ENCODE measurements at regions not wholly inside any gene's neighbourhood (a gene's known extent, or its start where the extent isn't known, plus 50 kb on each side); places are given as distances from the start of the nearest gene placed in this dataset.

DNA sequence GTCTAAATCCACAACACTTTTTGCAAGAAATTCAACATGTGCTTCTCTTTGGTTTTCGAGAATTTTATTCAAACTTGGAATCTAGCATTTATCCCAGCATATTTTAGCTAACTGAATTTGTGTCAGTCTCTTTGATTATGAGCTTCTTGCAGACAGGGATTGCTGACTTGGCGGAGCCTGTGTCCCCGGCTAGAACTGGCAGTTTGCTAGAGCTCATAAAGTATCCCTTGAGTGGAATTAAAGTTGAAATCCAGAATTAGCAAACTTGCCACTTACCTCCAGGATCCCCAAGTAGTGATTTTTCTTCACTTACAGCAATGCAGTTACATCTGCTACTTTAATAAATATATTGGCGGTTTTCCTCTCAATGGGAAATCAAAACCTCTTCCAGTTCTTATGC lies 306.9 kb downstream of the AACS start:
- DNase-seq, result no peak

DNA sequence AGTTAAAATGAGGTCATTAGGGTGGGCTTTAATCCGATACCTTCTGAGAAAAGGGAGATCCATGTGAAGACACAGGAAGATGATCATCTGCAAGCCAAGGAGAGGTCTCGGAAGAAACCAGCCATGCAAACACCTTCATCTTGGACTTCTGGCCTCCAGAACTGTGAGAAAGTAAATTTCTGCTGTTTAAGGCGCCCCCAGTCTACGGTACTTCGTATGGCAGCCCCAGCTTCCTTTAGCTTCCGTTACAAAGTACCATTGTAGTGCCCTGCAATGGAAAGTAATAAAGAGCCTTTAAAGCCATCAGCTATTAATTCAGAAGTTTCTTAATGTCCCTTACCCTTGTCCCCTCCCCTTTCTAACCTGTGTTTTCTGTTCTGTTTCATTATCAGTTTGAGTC lies 308.1 kb downstream of the AACS start:
- DNase-seq, result no peak

DNA sequence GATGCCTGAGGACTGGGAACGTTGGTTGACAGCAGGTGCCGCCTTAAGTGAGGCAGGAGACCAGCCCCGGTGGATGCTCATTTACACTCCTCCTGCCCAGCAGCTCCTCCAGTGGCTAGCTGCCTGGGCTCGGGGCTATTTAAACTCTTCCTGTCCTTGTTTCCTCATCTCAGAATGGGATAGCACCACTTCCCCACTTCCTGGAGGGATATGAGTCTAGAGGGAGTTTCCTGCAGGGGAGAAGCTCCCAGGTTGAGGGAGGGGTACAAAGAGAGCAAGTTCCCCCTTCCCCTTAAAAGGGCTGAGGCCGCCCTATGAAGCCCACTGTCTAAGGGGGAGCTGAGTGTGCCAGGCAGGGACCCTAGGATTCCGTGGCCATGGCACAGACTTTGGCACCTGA lies 311.2 kb downstream of the AACS start:
- DNase-seq, result no peak

DNA sequence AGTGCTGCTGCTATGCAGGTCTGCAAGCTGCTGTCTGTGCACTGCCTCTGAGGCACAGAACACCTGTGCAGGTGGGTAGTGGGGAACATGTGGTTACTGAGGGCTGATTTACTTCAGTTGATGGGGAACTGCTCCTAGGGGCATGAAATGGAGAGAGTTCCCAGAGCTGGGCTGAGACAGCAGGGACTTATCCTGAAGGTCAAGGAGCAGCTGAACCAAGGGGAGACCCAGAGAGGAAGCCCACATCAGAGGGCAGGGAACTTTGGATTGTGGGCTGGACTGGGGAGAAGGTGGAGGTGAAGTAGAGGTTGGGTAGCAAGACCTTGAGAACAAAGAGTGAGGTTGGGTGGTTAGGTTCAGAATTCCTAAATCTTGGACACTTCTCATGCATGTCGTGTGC lies 311.9 kb downstream of the AACS start:
- no peak for DNase-seq

DNA sequence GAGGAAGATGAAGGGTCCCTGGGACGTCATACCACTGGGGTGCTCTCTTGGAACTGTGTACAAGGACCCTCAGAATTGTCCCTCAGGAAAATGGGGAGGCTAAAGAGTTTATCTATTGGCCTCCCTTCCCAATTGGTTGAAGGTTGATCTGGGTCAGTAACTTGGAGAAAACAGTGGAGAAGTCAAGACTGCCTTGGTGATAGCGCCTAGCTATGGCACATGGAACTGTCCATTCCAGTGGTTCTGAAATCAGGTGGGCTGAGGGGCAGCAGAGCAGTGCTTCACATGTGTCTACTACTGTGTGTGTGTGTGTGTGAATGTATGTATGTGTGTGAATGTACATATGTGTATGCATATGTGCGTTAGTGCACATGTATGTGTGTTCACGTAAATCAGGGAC lies 316.1 kb downstream of the AACS start:
- DNase-seq, result no peak

DNA sequence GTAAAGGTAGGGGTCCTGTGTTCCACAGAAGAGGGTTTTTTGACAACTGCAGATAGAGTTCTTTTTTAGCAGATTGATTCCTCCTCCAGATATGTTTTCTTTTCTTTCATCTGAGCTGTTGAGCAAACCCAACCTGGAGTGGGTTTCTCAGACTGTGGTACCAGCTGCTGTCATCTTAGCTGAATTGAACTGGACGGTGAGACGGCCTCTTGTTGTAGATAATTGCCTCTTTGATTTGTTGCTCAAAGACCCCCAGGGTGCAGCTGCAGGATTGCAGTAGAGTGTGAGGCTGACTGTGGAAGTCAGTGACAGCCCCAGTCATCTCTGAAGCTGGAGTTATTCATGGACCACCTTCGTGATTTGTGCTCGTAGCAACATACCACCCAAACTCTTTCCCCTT lies 317.7 kb downstream of the AACS start:
- DNase-seq, result no peak

DNA sequence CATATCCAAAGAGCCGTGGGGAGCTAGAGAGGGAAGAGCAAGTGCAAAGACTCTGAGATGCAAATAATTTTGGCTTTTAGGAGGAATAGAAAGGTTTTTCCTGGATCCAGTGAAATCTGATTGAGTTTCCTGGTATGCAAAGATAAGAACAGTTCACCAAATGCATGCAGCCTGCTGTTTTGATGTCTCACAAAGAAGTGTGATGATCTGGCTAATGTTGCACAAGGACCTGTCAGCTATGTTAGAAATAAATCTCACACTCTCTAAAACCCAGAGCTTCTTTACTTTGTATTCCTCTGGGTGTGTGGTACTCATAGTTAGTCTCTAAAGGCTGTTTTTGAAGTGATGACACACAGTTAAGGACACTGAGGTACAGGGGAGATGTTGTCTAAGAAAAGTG lies 321.4 kb downstream of the AACS start:
- DNase-seq, result no peak

DNA sequence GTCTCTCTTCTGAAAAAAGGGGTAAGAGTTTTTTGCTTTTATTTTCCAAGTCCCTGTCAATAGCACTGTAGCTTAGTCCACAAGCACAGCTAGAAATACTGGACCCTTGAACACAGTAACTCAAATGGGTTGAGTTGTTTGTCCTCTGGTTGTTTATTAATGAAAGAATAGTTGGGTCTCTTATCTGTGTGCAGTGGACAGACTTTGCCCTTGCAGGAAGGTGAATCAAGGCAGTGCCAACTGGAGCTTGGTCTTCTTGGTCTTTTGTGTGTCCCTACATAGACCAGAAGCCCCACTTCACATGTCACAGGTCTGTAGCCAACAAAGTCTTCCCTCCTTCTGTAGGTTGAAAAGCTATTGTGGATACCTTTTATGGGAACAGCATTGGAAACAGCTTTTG lies 322.0 kb downstream of the AACS start:
- DNase-seq, result no peak

DNA sequence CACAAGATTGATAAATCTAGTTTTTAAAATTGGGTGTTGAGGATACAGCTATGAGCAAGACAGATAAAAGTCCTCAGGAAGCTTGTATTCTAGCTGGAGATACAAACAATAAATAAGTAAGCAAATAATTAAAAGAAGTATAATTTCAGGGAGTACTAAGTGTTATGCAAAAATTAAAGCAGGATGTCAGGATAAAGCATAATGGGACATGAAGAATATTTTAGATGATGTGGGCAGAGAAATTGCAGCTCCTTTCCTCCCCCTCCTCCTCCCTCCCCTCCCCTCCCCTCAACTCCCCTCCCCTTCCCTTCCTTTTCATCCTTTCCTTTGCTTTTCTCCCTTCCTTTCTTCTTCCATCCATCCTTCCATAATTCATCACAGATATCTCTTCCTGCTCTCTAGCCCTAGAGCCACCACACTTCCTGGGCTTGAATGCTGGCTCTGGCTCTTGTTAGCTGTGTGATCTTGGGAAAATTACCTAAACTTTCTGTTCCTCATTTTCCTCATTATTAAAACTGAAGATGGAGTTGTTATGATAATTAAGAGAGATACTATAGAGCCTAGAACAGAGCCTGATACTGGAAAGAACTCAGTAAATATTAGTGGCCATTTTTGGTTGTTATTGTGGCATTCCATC lies 323.9 kb downstream of the AACS start:
- no peak for DNase-seq

DNA sequence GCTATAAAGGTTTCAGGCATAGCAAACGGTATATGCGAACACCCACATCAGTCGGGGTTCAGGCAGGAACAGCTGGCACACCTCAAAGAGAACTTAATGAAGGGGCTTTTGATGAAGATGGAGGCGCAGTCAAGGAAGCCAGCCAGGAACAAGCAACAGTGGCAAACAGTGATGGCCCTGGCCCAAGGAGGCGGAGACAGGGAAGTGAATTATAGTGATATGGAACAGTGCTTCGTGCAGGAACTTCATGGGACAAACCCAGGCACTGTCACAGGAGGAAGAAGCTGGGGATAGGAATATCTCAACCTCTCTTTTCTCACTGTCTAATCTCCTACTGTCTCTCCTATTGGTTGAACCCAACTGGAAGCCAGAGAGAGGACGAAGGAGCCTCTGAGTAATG lies 328.3 kb downstream of the AACS start:
- no peak for DNase-seq

DNA sequence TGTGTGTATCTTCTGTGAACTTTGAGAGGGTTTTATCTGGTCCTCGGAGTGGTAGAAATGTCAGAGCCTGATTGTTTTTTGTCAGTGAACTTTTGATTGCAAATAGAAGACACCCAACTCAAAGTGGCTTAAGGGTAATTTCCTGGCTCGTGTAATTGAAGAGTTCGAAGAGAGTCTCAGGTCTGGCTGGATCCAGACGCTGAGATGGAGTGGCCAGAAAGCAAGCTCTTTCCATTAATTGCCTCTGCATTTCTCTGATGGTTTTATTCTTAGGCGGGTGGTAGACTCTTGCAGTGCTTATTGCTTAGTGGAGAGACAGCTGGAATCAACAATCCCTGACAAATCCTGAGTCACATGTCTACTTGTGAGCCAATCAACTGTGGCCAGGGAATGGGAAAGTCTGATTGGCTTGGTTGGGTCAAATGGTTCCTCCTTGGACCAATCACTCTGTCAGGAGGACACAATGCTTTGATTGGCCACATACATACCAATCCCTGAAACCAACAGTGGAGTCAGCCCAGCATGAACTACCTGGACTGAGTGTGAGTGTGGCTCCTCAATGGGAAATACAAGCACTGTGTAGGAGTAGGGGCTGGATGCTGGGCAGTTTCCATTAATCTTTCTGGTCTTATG lies 330.5 kb downstream of the AACS start:
- no peak for DNase-seq

DNA sequence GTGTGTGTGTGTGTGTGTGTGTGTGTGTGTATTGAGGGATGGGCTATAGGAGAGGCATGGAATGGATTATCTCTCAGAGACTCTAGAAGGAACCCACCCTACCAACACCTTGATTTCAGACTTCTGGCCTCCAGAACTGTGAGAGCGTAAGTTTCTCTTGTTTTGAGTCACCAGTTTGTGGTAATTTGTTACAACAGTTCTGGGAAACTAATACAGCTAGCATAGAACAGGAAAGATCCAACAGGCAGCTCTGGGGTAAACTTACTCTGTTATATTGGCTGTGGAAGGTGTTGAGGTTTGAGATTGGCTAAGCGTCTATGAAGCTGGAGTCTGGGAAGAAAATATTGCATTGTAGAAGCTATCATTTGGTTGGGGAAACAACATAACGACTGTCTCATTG lies 334.3 kb downstream of the AACS start:
- no peak for DNase-seq

DNA sequence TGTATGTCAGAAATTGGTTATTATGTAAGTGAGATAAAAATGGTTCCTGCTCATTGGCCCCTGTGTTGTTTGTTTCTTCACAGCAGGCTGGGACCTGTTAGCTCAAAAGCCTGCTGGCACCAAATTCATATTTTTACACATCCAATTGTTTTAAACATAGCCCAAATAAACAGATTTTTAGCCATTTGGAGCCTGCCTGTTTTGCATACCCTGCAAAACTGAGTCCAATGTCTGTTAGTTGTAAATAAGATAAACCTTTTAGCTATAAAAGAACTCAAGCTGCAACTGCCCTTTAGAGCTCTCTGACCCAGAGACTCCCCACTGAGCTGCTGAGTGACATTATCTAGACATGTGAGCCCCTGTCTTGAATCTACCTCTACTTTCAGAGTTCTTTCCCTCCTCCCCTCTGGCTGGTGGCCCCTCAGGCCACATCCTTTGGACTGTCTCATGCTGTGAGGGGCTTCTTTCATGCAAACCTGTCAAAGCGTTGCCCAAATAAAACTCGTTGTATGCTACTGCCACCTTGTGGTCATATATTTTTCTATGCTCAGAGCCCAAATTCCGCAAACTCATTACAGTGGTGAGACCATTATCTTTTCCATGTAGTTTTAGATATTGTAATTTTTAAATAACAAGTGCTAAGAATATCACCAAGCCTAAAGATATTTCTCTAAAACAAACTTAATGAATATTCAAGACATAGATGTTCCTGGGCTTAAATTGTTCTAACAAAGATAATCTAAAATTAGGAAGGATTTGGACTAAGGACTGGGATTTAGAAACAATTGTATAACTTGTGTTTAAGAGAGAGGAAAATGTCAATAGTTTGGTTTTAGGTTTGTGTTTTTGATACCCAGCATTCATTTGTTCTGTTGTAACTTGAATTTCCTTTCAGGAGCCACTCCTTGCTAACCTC lies 337.9 kb downstream of the AACS start:
- no peak for DNase-seq

DNA sequence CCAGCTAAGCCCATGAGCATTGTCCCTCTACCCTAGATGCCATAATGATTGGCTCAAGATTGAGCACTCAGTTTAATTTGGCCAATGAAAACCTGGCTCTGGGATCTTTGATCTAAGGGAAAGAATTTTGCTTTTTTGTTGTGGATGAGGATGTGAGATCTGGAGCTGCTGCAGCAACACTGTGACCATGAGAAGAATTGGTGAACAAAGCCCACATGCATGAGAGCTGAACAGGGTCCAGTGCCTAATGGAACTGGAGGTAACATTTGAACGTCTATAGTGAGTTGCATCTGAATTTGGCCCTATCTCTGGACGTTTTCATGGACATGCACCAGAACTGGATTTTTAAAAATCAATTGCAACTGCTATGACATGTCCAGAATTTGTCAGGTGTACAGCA lies 338.6 kb downstream of the AACS start:
- no peak for DNase-seq

DNA sequence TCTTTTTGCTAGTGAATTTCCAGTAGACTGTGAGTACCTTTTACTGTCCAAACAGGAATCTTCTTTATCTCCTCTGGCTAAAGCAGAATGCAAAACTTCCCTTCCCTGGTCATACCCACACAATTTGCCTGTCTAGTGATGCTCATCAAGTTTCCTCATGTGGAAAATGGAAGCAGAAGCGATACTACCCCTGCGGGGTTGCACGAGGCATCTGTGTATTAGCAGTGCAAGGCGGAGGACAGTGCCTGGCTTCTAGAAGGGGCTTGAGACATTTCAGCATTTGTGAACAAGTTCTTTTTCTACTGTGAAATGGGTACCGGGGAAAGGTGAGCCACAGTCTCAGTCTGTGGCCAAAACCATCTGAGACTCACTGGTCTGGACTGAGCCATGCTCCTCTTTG lies 340.9 kb downstream of the AACS start:
- no peak for DNase-seq

DNA sequence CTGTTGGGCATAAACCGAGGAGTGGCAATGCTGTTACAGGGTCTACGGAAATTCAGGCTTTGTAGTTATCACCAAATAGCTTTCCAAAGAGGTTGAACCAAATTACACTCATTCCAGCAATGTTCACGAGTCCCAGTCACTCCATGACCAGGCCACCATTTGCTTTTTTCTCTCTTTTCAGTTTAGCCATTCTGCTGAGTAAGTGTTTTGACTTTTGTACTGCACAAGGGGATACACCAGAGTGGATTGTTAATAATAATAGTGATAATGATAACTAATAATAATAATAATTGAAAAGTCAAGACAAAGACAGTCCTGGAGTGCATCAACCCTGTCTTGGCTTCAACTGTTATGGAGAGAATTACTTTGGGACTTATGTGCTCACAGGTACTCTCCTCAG lies 343.5 kb downstream of the AACS start:
- DNase-seq, result no peak

DNA sequence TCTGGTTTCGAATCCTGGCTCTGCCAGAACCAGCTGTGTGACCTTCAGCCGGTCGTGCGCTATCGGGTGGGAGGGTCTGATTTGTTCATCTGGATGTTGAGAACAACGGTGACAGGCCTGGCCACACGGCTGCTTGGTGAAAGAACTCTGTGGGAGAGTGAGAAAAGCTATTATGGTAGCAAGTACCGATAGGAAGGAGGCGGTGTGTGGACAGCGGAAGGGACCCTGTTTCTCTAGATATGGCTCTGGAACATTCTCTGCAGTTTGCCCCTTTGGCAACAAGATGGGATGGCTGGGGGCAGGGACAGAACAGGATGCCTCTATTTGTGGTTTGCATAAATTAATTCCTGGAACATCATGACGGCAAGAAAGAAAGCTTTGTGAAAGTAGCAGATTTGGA lies 347.3 kb downstream of the AACS start:
- no peak for DNase-seq

DNA sequence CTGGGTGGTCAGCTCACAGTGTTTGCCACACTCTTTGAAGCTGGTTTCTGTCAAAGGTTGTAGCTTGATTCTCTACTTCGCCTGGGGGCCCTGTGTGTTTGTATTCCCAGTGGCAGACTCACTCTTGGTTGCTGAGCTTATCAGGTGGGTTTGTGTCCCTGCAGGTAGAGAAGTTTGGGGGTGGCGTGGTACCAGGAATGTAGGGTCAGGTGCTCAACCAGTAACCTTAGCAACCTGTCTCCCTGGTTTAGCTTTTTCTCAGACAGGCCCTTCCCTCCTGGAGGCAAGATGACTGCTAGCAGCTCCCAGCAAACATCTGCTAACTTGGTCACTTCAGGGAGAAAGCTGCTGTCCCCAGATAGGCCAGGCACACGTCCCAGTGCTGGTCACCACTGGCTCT lies 352.2 kb downstream of the AACS start:
- no peak for DNase-seq

DNA sequence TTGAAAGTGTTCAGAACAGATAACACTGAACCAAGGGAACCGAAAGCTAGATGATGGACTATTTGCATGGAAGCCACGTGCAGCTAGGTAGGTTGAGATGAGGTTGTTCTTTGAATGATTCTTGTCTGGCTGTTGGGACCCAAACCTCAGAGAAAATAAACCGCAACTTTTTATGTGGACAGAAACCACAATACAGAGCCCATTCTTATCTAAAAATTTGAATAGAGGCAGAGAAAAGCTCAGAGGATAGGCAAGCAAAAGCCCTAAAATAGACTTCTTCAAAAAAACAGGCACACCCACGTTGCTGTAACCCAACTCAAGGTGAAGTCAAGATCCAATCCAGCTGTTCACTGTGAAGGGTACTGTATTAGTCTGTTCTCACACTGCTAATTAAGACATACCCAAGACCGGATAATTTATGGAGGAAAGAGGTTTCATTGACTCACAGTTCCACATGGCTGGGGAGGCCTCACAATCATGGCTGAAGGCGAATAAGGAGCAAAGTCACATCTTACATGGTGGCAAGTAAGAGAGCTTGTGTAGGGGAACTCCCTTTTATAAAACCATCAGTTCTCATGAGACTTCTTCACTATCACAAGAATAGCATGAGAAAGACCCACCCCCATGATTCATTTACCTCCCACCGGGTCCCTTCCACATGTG lies 353.8 kb downstream of the AACS start:
- no peak for DNase-seq

DNA sequence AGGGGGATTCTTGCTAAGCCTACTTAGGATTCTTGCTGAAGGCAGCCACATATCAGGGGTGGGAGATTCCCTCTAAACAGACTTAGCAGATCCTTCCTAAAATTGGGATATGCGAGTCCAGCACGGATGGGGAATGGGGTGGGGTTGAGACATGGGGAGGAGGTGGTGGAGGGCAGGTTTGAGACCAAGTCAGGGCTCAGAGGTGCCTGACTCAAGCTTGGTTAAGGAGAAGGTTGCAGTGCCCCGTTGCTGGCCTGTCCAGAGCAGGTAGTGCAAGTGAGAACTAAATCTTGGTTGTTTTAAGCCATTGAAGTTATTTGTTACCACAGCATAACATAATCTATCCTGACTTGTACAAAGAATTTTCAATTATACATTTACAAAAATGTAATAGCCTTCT lies 359.7 kb downstream of the AACS start:
- no peak for DNase-seq

DNA sequence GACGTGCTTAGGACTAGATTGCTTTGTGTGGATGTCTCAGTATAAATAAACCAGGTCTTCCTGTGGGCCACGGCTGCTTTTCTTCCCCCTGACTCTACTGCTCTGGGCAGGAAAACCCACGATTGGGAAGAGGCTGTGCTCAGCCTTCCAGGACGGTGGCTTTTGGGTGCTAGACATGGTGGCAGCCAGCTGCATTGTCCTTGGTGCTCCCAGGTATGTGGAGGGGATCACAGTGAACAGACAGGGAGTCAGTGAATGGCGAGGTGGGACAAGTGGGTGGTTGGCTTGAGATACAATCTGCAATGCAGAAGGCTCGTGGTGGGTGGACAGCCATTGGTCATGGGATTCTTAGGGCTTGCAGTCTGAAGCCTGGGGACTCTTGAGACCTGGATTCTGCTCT lies 366.3 kb downstream of the AACS start:
- DNase-seq, result no peak

DNA sequence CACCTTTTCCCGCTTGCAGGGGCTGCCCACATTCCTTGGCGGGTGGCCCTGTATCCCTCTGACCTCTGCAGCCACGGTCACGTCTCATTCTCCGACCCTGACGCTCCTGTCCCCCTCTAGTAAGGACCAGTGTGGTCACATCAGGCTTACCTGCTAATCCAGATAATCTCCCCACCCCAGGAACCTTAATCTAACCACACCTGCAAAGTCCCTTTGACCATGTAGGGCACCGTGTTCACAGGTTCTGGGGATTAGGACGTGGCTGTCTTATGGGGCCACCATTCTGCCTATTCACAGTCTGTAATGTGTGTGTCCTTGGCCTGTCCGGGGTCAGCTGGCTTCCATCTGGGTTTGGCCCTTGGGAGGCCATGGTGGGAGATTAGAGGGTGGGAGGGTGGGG lies 368.9 kb downstream of the AACS start:
- DNase-seq, result no peak

DNA sequence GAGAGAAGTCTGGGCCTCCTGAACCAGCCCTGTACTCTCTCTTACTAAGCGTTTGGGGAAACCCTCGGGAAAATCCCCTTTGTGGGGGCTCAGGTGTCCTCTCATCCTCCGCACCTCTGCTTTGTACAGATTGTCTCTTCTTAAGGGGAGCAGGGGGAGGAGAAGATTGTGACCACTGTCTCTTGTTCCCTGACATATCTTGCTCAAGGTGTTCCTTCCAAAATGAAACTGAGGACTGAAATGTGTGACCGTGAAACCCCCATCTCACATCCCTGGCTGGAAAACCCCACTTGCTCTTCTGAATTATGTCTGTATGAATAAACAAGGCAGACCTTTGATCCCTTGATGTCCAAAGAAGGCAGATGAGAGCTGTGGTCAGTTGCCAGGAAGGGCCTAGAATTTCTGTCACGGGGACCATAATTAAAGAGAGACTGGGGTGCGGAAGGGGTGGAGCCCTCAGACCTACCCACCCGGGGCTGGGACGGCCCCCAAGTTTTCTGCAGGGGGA lies 369.8 kb downstream of the AACS start:
- no peak for DNase-seq

DNA sequence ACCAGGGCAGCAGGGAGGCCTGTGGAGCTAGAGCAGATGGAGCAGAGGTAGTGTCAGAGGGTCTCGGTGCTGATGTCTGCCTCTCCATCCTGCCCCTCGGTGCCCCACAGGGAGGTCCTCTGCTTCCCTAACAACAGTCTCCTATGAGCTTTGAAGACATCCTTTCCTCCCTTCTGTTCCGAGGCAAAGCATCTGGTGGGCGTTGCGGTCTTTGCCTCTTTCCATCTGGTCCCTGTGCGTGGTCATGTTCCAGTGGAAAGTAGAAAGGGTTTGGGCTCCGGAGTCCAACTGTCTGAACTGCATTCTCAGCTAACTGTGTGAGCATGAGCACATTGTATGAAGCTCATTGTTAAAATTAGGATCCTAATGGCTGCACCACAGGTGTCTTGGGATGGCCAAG lies 370.6 kb downstream of the AACS start:
- DNase-seq, result no peak
